ENCODE measurements at regions not wholly inside any gene's neighbourhood (a gene's known extent, or its start where the extent isn't known, plus 50 kb on each side); places are given as distances from the start of the nearest gene placed in this dataset.

GRCh38 chr16:85383836-85384832 is 229.0 kb upstream of the GSE1 start:
- no peaks in the 10 kb centered on the region for H3K4me1 Mint-ChIP-seq
- H3K9me3 Mint-ChIP-seq (ENCODE audit: low read depth) = no peaks in the 10 kb centered on the region
- no peak overlapping the region for H3K27ac Mint-ChIP-seq
- intact Hi-C loops (cut with DNase I, micrococcal nuclease) = no loop called here
- POLR2A ChIA-PET = no interaction called here
- DNase-seq = no peak
- H3K27me3 Mint-ChIP-seq = peaks cover 9% of the 10 kb centered on the region
- CTCF ChIA-PET = no interaction called here
- no peak for ATAC-seq
- no peaks in the 10 kb centered on the region for H3K36me3 Mint-ChIP-seq (ENCODE audit: low read depth)
- H3K4me3 Mint-ChIP-seq = no peak overlapping the region

GRCh38 chr16:85384833-85385462 is 228.2 kb upstream of the GSE1 start:
- Mint-ChIP-seq H3K4me3 (no peak overlapping the region), H3K9me3 (ENCODE audit: low read depth) (no peaks in the 10 kb centered on the region), H3K27me3 (peaks cover 9% of the 10 kb centered on the region), H3K4me1 (no peaks in the 10 kb centered on the region), H3K27ac (no peak overlapping the region), H3K36me3 (ENCODE audit: low read depth) (no peaks in the 10 kb centered on the region)
- intact Hi-C loops (cut with DNase I, micrococcal nuclease) = no loop called here
- DNase-seq (no peak), ATAC-seq (no peak)
- ChIA-PET POLR2A (no interaction called here), CTCF (interaction anchor here (0.9 kb wide), 1 partner anchor 231 kb away, joined by 3 read pairs; no protein-coding TSS in a partner anchor)

- Mint-ChIP-seq H3K4me3 (no peak overlapping the region), H3K36me3 (ENCODE audit: low read depth) (no peaks in the 10 kb centered on the region), H3K9me3 (ENCODE audit: low read depth) (no peaks in the 10 kb centered on the region), H3K27ac (no peak overlapping the region), H3K27me3 (peaks cover 9% of the 10 kb centered on the region), H3K4me1 (no peaks in the 10 kb centered on the region)
- ATAC-seq (no peak), DNase-seq (no peak)
- ChIA-PET CTCF (interaction anchor here (0.9 kb wide), 1 partner anchor 231 kb away, joined by 3 read pairs; no protein-coding TSS in a partner anchor), POLR2A (no interaction called here)
- intact Hi-C loops (cut with DNase I, micrococcal nuclease) = no loop called here
These were observed 227.4 kb upstream of the GSE1 start for GRCh38 chr16:85385463-85386331.

GRCh38 chr16:85386467-85387170 is 226.5 kb upstream of the GSE1 start:
- Mint-ChIP-seq H3K9me3 (ENCODE audit: low read depth) (no peaks in the 10 kb centered on the region), H3K27ac (no peak overlapping the region), H3K27me3 (peaks cover 4% of the 10 kb centered on the region), H3K4me3 (no peak overlapping the region), H3K4me1 (no peaks in the 10 kb centered on the region), H3K36me3 (ENCODE audit: low read depth) (no peaks in the 10 kb centered on the region)
- intact Hi-C loops (cut with DNase I, micrococcal nuclease) = no loop called here
- ChIA-PET CTCF (interaction anchor here (0.7 kb wide), 1 partner anchor 14 kb away, joined by 4 read pairs; no protein-coding TSS in a partner anchor), POLR2A (no interaction called here)
- ATAC-seq (no peak), DNase-seq (peak; percentile 3)

- H3K36me3 Mint-ChIP-seq (ENCODE audit: low read depth) = no peaks in the 10 kb centered on the region
- intact Hi-C loops (cut with DNase I, micrococcal nuclease) = no loop called here
- no peak for ATAC-seq
- H3K27me3 Mint-ChIP-seq = peaks cover 4% of the 10 kb centered on the region
- ChIA-PET CTCF (interaction anchor here (0.7 kb wide), 1 partner anchor 15 kb away, joined by 4 read pairs; no protein-coding TSS in a partner anchor), POLR2A (no interaction called here)
- no peaks in the 10 kb centered on the region for H3K4me1 Mint-ChIP-seq
- DNase-seq = peak; percentile 1
- H3K9me3 Mint-ChIP-seq (ENCODE audit: low read depth) = no peaks in the 10 kb centered on the region
- H3K27ac Mint-ChIP-seq = no peak overlapping the region
- H3K4me3 Mint-ChIP-seq = no peak overlapping the region
These were observed 226.0 kb upstream of the GSE1 start for GRCh38 chr16:85387171-85387507.

GRCh38 chr16:85387731-85388295 is 225.3 kb upstream of the GSE1 start:
- Mint-ChIP-seq H3K36me3 (ENCODE audit: low read depth) (no peaks in the 10 kb centered on the region), H3K4me3 (no peak overlapping the region), H3K27ac (no peak overlapping the region), H3K4me1 (no peaks in the 10 kb centered on the region), H3K9me3 (ENCODE audit: low read depth) (no peaks in the 10 kb centered on the region), H3K27me3 (peaks cover 4% of the 10 kb centered on the region)
- intact Hi-C loops (cut with DNase I, micrococcal nuclease) = no loop called here
- CTCF ChIA-PET = no interaction called here
- ATAC-seq (no peak), DNase-seq (no peak)
- POLR2A ChIA-PET = no interaction called here

GRCh38 chr16:85389679-85390470 is 223.2 kb upstream of the GSE1 start:
- no peak overlapping the region for H3K27ac Mint-ChIP-seq
- ATAC-seq (no peak), DNase-seq (no peak)
- no peaks in the 10 kb centered on the region for H3K36me3 Mint-ChIP-seq (ENCODE audit: low read depth)
- intact Hi-C loops (cut with DNase I, micrococcal nuclease) = no loop called here
- peaks cover 4% of the 10 kb centered on the region for H3K27me3 Mint-ChIP-seq
- no peaks in the 10 kb centered on the region for H3K9me3 Mint-ChIP-seq (ENCODE audit: low read depth)
- CTCF ChIA-PET = interaction anchor here (0.9 to 2.7 kb wide), 4 partner anchors 10 to 227 kb away, joined by 3 to 9 read pairs (median 4); no protein-coding TSS in a partner anchor
- H3K4me3 Mint-ChIP-seq = no peak overlapping the region
- H3K4me1 Mint-ChIP-seq = no peaks in the 10 kb centered on the region
- POLR2A ChIA-PET = no interaction called here

GRCh38 chr16:85390511-85391174 is 222.5 kb upstream of the GSE1 start:
- Mint-ChIP-seq H3K36me3 (ENCODE audit: low read depth) (no peaks in the 10 kb centered on the region), H3K27ac (no peak overlapping the region), H3K4me3 (no peak overlapping the region), H3K27me3 (peaks cover 4% of the 10 kb centered on the region), H3K4me1 (no peaks in the 10 kb centered on the region), H3K9me3 (ENCODE audit: low read depth) (no peaks in the 10 kb centered on the region)
- intact Hi-C loops (cut with DNase I, micrococcal nuclease) = no loop called here
- ATAC-seq (no peak), DNase-seq (peak; percentile 3)
- ChIA-PET CTCF (interaction anchor here (0.7 to 2.7 kb wide), 4 partner anchors 11 to 225 kb away, joined by 3 to 9 read pairs (median 4); no protein-coding TSS in a partner anchor), POLR2A (no interaction called here)

- ATAC-seq (no peak), DNase-seq (no peak)
- no peaks in the 10 kb centered on the region for H3K9me3 Mint-ChIP-seq (ENCODE audit: low read depth)
- intact Hi-C loops (cut with DNase I, micrococcal nuclease) = no loop called here
- CTCF ChIA-PET = interaction anchor here (0.7 to 2.7 kb wide), 3 partner anchors 41 to 225 kb away, joined by 3 to 9 read pairs (median 4); no protein-coding TSS in a partner anchor
- H3K4me3 Mint-ChIP-seq = no peak overlapping the region
- no peak overlapping the region for H3K27ac Mint-ChIP-seq
- POLR2A ChIA-PET = no interaction called here
- H3K4me1 Mint-ChIP-seq = no peaks in the 10 kb centered on the region
- peaks cover 4% of the 10 kb centered on the region for H3K27me3 Mint-ChIP-seq
- no peaks in the 10 kb centered on the region for H3K36me3 Mint-ChIP-seq (ENCODE audit: low read depth)
These were observed 221.9 kb upstream of the GSE1 start for GRCh38 chr16:85391175-85391707.
